Breast epithelium (tissue), 3 donors: ENCODE measurements at regions not wholly inside any gene's neighbourhood (a gene's known extent, or its start where the extent isn't known, plus 50 kb on each side); places are given as distances from the start of the nearest gene placed in this dataset.

Experiments
- CTCF ChIP-seq, 3 donors: fragments of 450-650 bp; IDR thresholded peaks; one replicate each; pipeline ENCODE4 v1.5.1; 2016 to 2017; ENCODE audit warnings: antibody characterized with exemption in 3 of 3, mild to moderate bottlenecking in 3 of 3, moderate library complexity in 3 of 3
- POLR2A ChIP-seq: fragments of 450-650 bp; IDR thresholded peaks from one replicate; pipeline ENCODE4 v1.6.1; 2016; ENCODE audit warnings: antibody characterized with exemption, mild to moderate bottlenecking, moderate library complexity

DNA sequence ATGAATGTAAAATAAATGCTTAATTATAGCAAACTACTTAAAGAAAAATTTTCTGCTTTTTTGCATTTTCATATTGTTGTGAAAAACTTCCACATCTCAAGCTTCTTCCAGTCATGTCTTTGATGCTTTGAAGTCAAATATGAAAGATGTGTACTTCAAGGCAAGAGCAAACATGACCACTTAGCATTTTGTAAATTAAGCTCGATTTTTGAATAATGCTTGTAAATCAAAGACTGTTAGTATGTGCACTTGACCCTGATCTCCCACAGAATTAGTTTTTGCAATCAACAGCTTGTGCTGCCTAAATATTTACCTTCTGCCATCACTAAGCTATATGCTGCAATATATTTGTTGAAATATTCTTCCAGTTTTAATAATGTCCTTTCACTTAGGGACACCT is 486.1 kb upstream of the ID2 start:
- TF ChIP-seq CTCF (IDR thresholded peaks at IDR 0.05) = no peak
- no peak for TF ChIP-seq POLR2A
